NCI-H2227 (cell line): ENCODE measurements at regions not wholly inside any gene's neighbourhood (a gene's known extent, or its start where the extent isn't known, plus 50 kb on each side); places are given as distances from the start of the nearest gene placed in this dataset.

ENCODE experiments used
- DNase-seq: peaks from one replicate; lab custom pipeline; 2025; ENCODE audit not compliant: unreplicated experiment; lab: John Stamatoyannopoulos, UW

DNA sequence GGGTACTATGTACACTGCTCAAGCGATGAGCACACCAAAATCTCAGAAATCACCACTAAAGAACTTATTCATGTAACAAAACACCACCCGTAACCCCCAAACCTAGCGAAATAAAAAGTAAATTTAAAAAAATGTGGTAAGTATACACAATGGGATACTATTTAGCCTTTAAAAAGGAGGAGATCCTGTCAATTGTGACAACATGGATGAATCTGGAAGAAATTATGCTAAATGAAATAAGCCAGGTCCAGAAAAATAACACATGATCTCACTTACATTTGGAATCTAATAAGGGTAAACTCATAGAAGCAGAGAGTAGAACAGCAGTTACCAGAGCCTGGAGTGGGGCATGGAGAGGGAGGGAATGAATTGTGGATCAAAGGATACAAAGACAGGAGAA lies 98.5 kb upstream of the SPATS2L start:
- no peak for DNase-seq

DNA sequence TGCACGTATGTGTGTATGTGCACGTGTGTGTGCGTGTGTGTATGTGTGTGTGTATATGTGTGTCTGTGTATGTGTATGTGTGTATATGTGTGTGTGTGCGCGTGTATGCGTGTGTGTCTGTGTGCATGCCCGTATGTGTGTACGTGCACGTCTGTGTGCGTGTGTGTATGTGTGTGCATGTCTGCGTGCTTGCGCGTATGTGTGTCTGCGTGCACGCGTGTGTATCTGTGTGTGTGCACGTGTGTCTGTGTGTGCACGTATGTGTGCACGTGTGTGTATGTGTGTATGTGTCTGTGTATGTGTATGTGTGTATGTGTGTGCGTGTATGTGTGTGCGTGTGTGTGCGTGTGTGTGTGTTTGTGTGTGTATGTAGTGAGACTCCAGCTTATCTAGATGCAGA lies 97.5 kb upstream of the SPATS2L start:
- no peak for DNase-seq

DNA sequence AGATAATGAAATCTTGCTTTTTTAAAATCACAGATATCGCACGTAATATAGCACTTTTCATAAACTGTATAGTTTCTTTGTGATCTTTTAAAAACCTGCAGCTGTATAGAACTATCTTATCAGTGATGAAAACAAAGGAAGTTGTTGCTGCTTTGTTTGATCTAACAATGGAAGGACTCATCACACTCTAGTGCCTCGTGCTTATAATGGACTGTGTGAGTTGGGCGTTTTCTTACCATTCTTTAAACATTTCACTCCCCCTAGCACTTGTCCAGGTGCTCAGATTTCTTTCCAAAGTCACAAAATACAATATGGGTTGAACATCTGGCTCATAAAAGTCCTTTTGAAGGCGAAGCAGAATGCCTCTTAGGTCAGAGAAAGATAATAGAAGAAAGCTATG lies 94.8 kb upstream of the SPATS2L start:
- no peak for DNase-seq

DNA sequence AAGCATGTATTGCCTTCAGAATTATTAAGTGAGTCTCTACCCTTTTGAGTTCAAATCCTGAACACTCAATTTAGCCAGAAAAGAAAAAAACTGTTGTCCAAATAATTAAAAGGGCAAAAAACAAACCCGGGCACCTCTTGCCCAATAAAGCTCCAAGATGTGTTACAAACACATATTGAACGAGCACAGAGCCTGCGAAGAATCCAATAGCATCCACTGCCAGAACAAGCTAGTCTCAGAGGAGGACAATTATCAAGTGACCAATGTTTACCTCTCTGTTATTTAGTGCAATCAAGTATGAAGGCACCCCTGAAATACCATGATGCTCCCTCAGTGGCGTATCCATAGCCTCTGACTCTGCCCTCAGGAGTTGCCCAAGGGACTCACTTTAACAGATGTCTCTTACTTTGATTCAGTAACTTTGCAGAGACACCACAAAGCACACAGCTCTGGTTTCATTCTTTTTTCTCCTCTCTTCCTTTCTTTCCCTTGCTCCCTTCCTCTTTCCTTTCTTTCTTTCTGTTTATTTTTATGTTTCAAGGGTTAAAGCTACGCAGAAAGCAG lies 93.5 kb upstream of the SPATS2L start:
- DNase-seq: no peak

DNA sequence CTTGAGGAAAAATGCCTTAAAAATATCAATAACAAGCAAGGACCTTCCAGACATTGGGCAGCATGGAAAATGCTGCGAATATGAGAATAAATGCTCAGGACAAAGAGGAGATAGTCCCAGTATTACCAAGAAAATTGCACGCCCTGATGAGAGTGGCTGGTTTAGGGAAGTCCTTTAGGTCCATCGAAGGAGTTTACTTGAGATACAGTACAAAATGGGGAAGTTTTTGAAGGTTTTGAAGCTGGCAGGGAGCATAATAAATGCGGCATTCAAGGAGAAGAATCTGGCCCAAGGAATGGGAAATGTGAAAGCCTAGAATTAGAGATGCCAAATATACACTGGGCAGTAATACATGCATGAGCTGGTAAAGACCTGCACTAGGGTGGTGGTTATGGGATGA lies 90.2 kb upstream of the SPATS2L start:
- DNase-seq: no peak

DNA sequence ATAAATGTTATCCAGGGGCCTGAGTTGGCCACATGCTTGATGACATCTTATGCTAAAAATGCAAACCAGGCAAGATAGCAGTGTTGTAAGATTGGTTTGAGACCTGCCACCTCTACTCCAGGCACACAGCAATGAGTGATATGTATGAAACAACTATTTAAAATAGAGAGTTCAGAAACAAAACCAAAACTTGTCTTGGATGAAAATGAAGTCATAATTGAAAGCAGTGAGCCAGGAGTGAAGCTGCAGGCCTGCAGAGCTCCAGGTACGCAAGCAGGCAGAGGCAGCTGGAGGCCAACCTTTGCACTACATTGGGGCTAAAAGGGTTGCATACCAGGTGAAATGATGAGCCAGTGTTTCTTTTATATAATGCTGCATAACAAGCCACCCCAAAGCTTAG lies 89.2 kb upstream of the SPATS2L start:
- no peak for DNase-seq

DNA sequence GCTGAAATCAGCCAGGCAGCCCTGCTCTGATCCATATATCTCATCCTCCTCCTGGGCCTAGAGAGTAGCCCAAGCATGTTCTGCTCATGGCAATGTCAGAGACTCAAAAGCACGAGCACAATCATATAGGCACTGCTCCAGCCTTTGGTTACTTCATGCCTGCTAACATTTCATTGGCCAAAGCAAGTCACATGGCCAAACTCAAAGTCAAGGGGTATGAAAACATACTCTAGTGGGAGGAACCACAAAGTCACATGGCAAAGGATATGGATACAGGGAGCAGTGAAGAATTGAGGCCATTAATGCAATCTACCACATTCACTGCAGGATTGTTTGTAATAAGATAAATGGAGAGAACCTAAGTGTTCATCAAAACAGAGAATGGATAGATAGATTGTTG lies 87.8 kb upstream of the SPATS2L start:
- no peak for DNase-seq

DNA sequence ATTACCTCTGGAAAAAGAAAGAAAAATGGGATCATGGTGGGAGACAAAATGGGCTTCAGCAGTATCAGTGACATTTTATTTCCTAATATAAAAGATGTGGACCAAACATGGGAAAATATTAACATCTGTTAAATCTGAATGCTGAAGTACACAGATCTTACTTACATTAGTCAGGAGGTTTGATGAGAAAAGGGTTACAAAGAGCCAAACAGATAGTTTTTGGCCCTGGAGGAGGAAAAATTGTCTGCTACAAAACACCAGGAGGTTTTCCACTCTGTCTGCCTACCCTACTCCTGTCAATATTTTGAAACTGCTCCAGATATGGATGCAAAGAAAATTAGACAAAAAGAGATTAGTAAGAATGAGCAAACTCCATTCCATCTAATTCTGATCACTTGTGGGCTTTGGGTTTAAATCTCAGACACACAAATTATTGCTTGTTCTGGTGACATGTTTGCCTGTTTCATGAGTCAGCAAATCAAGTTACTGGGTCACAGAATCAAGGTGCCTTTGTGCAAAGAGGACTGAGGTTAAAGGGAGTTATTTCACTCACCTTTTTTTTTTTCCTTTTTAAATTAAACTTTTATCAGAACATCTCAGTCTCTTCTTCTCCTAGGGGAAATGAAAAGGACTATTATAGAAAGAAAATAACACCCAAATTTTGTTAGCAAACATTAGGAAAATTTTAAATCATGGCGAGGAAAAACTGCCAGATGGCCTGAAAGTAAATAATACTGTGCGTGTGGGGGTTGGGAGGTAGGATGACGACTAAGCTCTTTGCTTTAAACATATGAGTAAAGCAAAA lies 87.0 kb upstream of the SPATS2L start:
- no peak for DNase-seq

DNA sequence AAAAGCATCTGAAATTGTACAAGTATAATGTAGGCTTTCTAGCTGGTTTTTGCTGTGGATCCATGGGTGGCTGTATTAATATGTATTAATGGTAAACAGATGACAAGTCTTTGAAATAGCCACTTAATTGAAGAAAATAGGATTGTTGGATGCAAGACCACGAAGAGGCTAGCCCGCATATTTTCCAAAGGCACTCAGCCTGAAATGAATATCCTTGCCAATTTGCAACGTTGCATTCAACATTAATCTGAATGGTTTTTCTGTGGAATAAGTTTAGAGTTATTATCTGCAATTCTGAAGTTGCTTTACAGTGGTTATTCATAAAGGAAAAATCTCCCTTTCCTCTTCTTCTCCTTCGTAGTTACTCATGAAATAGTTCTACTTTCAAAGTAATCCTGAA lies 86.2 kb upstream of the SPATS2L start:
- no peak for DNase-seq

DNA sequence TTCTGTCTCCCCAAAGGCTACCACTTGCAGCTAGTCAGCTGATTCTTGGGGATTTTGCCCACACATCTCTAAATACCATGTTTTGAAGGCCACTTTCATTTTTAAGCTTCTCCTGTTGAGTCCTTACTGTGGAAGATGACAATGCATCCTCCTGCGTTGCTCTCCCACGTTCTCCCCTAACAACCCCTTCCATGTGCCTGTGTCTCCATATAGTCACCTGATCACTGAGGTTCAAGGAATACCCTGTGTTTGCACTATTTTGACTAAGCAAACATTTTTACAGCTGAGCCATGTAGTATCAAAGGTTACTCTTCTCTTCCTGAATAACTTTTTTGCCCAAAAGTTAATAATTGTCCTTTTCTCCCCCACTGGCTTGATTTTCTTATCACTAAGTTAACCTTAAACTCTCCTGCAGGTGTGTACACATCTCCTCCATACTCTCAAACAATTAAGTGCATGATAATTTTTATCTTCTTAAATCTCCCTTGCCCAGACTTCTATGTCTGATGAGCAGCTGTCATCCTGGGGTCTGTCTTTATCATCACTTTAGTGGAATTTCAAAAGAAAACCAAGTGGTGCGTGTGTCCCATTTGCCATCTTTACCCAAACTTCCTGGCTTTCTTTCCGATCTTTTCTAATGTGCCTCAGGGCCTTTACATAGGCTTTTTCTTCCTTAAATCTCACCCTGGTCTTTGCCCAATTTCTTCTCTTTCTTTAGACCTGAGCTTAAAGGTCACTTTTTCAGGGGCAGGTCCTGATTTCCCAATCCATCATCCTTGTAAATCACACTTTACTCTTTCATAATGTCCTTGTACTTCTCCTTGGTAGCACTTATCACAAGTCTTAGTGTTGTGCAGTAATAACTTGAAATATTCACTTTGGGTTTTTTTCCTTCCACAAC lies 85.2 kb upstream of the SPATS2L start:
- DNase-seq: no peak

DNA sequence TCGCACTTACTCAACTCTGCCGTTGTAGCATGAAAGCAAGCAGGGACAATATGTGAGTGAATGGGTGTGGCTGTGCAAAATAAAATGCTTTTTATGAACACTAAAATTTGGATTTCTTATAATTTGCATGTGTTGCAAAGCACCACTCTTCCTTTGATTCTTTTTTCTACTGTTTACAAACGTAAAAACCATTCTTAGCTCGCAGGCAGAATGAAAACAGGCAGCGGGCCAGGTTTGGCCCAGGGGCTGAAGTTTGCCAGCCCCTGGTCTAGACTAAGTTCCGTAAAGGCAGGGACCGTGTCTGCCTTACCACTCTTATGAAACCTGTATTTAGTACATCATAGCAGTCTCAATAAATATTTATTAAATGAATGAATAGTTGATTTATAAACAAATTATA lies 83.7 kb upstream of the SPATS2L start:
- no peak for DNase-seq

DNA sequence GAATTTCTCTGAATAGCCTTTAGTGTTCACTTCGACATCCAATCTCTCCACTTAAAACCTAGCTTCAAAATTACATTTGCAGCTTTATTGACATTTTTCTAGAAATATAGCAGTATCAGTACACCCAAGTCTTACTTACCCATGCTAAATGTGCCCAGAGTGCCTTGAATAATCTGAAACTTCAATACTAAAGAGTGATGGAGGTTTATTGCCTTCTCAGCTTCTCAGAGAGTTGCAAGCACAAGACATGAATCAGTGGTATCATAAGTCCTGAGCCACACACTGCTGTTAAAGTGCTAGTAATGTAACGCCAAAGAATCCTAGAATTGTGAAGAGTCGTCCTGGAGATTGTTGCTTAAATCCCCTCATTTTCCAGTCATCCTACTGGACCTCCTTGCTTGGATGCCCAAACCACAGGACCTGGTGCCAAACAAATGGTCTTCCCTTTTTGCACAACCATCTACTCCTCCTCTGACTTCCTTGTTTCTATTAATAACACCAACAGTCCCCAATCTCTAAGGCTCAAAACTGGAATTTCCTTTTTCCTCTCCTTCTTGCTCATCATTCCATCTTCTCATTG lies 83.2 kb upstream of the SPATS2L start:
- DNase-seq: no peak

DNA sequence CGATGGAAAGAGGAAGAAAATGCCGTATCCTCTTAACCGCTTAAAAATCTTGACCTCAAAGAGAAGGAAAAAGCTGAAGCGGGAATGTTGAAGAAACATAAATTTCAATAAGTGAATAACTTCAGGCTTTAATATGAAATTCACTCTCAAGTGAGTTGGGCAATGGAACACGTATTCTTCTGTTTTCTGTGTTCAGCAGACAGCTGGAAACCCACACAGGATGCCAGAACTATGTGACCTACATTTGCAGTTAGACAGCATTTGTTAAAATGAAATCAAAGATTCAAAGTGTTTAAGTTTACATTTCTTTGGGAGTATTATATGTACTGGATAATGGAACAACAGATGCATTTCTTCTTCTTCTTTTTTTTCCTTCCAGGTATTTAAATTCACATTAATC lies 80.5 kb upstream of the SPATS2L start:
- DNase-seq: no peak

DNA sequence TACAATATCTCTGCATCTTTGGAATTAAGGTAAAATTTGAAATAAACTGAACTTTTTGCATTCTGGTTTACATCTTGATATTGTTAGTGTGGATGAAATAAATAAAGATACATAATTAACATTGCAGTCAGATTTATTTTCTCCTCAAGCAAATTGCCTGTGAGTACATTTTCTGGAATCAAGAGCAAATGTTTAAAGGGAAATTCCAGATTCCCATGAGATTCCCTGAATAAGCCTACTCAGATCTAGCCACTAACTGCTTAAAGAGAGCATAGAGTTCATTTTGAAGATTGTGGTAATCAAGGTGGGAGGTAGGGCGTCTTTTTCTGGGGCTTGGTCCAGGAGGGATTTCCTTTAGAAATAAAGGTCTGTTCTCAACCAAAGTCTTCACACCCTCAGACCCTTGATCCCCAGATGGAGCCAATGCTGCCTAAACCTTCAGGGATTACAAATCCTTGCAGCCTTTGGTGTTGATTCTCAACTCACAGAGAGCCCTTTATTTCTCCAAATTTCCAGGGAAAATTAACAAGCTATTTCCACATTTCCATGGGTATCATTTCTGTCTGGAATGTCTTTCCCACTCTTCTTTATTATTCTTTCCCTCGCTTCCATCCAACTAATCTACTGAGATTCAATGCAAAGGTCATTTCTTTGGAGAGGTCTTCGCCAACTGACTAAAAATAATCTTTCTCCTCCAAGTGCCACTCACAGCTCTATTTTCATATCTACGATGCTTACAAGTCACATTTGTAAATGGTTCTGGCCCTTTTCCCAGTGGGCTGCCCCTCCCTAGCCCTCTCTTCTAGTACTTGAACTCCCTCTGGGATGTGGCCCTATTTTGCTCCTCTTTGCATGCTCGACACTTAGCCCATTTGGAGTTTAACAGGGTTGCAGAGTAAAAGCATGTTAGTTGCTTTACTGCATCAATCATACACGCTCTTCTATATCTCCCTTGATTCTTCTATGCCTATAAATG lies 79.8 kb upstream of the SPATS2L start:
- peak; percentile 63 for DNase-seq

DNA sequence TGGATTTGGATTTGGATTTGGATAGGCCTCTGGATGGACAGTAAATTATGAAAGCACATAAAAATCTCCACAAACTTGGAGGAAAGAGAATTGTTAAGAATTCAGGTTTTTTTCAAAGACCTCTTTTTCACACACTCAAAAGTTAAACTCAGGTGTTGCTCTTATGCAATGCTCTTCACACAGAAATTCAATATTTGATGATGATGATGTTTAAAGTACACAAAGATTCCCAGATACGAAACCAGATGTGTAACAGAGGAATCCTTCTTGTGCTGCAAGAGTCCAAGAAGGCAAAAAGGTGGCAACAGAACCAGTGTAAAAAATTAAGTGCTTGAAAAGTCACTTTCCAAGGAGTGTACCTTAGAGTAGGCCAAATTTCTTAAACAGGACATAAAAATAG lies 75.8 kb upstream of the SPATS2L start:
- DNase-seq: no peak

DNA sequence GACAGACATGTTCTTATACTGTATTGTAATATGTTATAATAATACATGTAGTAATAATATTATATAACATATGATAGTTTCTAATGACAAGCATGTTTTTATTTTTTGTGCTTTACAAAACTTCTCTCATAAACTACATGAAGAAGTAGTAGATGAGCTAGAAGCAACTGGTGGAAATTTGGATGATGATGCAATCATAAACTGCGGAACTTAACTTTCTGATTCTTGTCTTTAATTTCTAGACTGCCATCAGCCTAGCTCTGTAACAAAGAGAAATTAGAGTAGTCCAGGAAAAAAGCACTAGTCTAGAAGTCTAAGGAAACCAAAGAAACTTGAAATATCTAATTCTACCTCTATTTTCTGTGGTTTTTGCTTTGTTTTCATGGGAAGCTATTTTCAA lies 71.0 kb upstream of the SPATS2L start:
- DNase-seq: no peak

DNA sequence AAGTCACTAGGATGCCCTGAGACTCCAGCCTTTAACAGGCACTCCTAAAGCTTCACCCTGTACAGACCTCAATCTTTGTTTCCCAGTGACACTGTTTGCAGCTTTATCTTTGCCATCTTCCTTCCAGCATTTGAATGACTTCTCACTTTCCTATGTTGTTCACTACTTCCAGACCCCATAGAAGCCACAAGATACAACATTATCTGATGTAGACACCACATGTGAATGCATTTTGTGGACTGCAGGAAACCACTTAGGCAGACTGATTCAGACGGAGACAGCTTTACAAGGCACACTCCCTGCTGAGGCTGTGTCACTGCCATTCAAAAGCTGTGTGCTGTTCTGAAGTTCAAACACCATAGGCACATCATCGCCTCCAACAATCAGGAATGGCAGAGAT lies 67.3 kb upstream of the SPATS2L start:
- DNase-seq: no peak

DNA sequence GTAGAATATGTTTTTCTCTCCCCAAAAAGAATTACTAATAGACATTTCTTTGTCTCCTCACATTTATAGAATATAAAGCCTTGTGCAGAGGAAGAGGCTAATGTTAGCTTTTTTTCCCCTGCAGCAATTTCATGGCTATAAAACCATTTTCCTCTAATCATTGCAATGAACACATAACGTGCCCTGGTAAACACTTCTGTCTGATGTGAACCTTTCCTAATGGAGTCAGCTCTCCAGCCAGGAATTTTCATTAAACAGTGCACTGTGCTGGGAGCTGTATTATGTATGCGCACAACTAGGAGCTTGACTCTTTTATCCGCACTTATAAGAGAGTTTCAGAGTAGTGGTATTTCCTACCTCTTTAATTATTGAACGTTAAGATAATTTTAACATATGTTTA lies 63.9 kb upstream of the SPATS2L start:
- no peak for DNase-seq

DNA sequence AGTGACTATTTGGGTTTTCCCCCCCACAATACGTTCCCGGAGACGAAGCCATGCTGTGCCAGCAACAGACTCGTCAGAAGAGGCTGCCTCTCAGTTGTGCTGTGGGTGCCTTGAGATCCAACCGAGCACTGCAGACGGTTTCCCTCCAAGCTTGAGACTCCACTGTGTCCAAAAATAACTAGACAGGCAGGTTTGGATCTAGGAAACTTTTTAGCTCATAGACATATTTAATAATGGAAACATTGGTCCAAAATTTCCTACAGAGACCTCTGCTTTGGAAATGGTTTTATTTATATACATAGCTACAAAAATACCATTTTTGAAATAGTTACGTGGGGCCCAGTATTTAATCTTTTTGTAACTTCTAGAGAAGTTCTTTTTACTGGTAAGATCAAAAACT lies 63.1 kb upstream of the SPATS2L start:
- DNase-seq: no peak

DNA sequence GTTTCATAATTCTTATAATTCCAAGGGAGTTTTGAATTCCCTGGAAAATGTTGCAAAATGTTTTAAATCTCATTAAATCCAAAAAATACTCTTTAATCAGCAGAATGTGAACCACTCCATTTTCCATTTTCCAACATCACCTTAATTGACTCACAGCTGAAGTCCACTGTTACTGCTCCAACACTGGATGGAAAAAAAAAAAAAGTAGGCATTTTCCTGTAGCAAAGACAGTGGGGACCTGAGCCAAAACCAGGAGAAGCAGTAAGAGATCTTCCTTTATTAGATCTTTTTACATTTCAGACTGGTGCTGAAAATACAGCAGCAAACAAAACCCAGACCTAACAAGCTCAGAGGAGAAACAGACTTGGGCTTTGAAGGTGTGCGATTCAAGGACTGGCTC lies 62.4 kb upstream of the SPATS2L start:
- no peak for DNase-seq

DNA sequence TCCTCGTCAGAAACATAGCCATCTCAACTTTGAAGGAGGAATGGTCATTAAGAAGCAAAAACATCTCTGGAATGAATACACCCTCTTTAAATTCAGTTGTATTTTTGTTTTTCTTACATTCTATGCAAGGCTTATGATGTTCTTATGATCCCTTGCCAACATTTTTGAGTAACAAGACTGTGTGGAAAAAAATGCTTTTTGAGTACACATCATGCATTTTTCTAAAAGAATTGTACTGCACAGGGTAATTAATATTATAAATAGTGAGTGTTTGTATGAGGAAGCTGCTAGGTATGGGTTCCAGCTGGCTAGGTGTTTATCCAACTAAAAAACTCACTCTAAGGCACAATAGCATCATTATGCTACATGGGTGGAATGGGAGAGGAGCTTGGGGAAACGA lies 59.0 kb upstream of the SPATS2L start:
- no peak for DNase-seq
